HCT116 (cell line): ENCODE measurements at regions not wholly inside any gene's neighbourhood (a gene's known extent, or its start where the extent isn't known, plus 50 kb on each side); places are given as distances from the start of the nearest gene placed in this dataset.

Experiments
- ATAC-seq: fragments of 200-7000 bp; cut with Tn5 transposase; 2 replicates; pipeline ENCODE4 v1.9.1; 2020; ENCODE audit warnings: mild to moderate bottlenecking, moderate library complexity
- BruUV-seq: library from RNA; stranded (reverse); fragments of 400-500 nt; replicated peaks from 2 replicates; lab custom pipeline; 2021; lab: Mats Ljungman, UMichigan
- CTCF ChIA-PET: fragments of 300-600 bp; sonication (Branson Sonifier 250); formaldehyde crosslinking; loops from one replicate; lab custom pipeline; 2021; ENCODE audit warnings: antibody characterized with exemption; lab: Charles Lee
- POLR2A ChIA-PET: fragments of 300-600, 350-600 bp; sonication (Branson Sonifier 250); formaldehyde crosslinking; loops from one replicate; lab custom pipeline; 2021; ENCODE audit warnings: antibody characterized with exemption; lab: Charles Lee
- RAD21 ChIA-PET, 2 experiments: fragments of 300-600 bp; sonication (Branson Sonifier 250); formaldehyde crosslinking; loops; one replicate each; lab custom pipeline; 2023; ENCODE audit warnings: low total read pairs in 2 of 2; ENCODE audit not compliant: uncharacterized antibody in 2 of 2, unreplicated experiment in 2 of 2, low non-redundant PET in 1 of 2; lab: Charles Lee
- DNase-seq: peaks from one replicate; pipeline ENCODE4 v3.0.0-alpha.2; 2010; ENCODE audit warnings: low read depth, low spot score
- H2AFZ ChIP-seq: fragments of 200-600 bp; shearing (Covaris generic), sonication (generic); 2 replicates; pipeline ENCODE4 v1.6.1; 2017; ENCODE audit warnings: low read depth, mixed run types, mixed read lengths, antibody characterized with exemption, low read length; ENCODE audit not compliant: poor library complexity, severe bottlenecking
- H3K27ac ChIP-seq: 2 replicates; pipeline ENCODE4 v1.5.1; 2012; ENCODE audit warnings: low read depth, low read length
- H3K27me3 ChIP-seq: fragments of 200-600 bp; sonication (generic); 2 replicates; pipeline ENCODE4 v1.6.1; 2016; ENCODE audit warnings: mixed run types, low read length, mixed read lengths; ENCODE audit not compliant: insufficient read depth
- H3K36me3 ChIP-seq, 2 experiments: fragments of 200-500 bp in 1 of 2; fragments of 200-600 bp in 1 of 2; sonication (Bioruptor generic) in 1 of 2; sonication (generic) in 1 of 2; 2 replicates each; pipeline versions ENCODE4 v1.5.1 to v1.6.1; 2014 to 2016; ENCODE audit warnings: low read length in 2 of 2, inconsistent platforms in 1 of 2, mixed read lengths in 1 of 2, mixed run types in 1 of 2; ENCODE audit not compliant: insufficient read depth in 2 of 2, control insufficient read depth in 1 of 2
- H3K4me1 ChIP-seq, 2 experiments: fragments of 200-600 bp in 1 of 2; sonication (generic) in 1 of 2; 2 replicates each; pipeline versions ENCODE4 v1.5.1 to v1.6.1; 2012 to 2017; ENCODE audit warnings: low read length in 2 of 2, inconsistent platforms in 1 of 2, mild to moderate bottlenecking in 1 of 2, mixed read lengths in 1 of 2, mixed run types in 1 of 2, moderate library complexity in 1 of 2; ENCODE audit not compliant: insufficient read depth in 2 of 2, control insufficient read depth in 1 of 2
- H3K4me2 ChIP-seq: fragments of 200-600 bp; sonication (generic); 2 replicates; pipeline ENCODE4 v1.6.1; 2017; ENCODE audit warnings: mixed run types, low read length, mixed read lengths
- H3K4me3 ChIP-seq, 2 experiments: fragments of 200-600 bp in 1 of 2; sonication (generic) in 1 of 2; replicated peaks in 1 of 2; 2 replicates each; pipeline ENCODE4 v1.5.1; 2011 to 2016; ENCODE audit warnings: low read length in 2 of 2, control low read depth in 1 of 2, low read depth in 1 of 2, mild to moderate bottlenecking in 1 of 2, mixed read lengths in 1 of 2, mixed run types in 1 of 2
- H3K79me2 ChIP-seq: fragments of 200-600 bp; sonication (generic); 2 replicates; pipeline ENCODE4 v1.6.1; 2017; ENCODE audit warnings: mild to moderate bottlenecking, mixed run types, low read length, moderate library complexity, mixed read lengths; ENCODE audit not compliant: insufficient read depth
- H3K9ac ChIP-seq: fragments of 200-600 bp; sonication (generic); 2 replicates; pipeline ENCODE4 v1.6.1; 2016; ENCODE audit warnings: low read length, mixed read lengths
- H3K9me2 ChIP-seq: fragments of 200-600 bp; sonication (generic), shearing (Covaris generic); 2 replicates; pipeline ENCODE4 v1.6.1; 2017; ENCODE audit warnings: mixed run types, mild to moderate bottlenecking, moderate library complexity; ENCODE audit not compliant: insufficient read depth
- H3K9me3 ChIP-seq, 2 experiments: fragments of 200-500 bp in 1 of 2; fragments of 200-600 bp in 1 of 2; sonication (Bioruptor generic) in 1 of 2; sonication (generic) in 1 of 2; 2 replicates each; pipeline ENCODE4 v1.6.1; 2014 to 2017; ENCODE audit warnings: low read length in 2 of 2, mixed read lengths in 2 of 2, inconsistent platforms in 1 of 2, low read depth in 1 of 2, mild to moderate bottlenecking in 1 of 2, mixed run types in 1 of 2, moderate library complexity in 1 of 2; ENCODE audit not compliant: control insufficient read depth in 1 of 2, insufficient read depth in 1 of 2
- H4K20me1 ChIP-seq: fragments of 200-600 bp; sonication (generic), shearing (Covaris generic); 2 replicates; pipeline ENCODE4 v1.6.1; 2017; ENCODE audit warnings: mixed run types, mild to moderate bottlenecking, moderate library complexity; ENCODE audit not compliant: insufficient read depth
- CEBPB ChIP-seq: IDR thresholded peaks from 2 replicates; pipeline ENCODE4 v1.6.1; 2012; ENCODE audit warnings: low read depth
- EZH2phosphoT487 ChIP-seq: fragments of 200-600 bp; IDR thresholded peaks from 2 replicates; pipeline ENCODE4 v1.6.1; 2018; ENCODE audit warnings: antibody characterized with exemption, borderline replicate concordance
- POLR2AphosphoS5 ChIP-seq: IDR thresholded peaks from 2 replicates; pipeline ENCODE4 v1.6.1; 2011; ENCODE audit warnings: mild to moderate bottlenecking, low read depth, low read length, moderate library complexity
- RAD21 ChIP-seq: IDR thresholded peaks from 2 replicates; pipeline ENCODE4 v1.6.1; 2012; ENCODE audit warnings: low read depth, mild to moderate bottlenecking
- SIN3A ChIP-seq: IDR thresholded peaks from 2 replicates; pipeline ENCODE4 v1.6.1; 2012; ENCODE audit warnings: low read depth
- SRF ChIP-seq: IDR thresholded peaks from 2 replicates; pipeline ENCODE4 v1.6.1; 2012; ENCODE audit warnings: low read depth
- TCF7L2 ChIP-seq: IDR thresholded peaks from 2 replicates; pipeline ENCODE4 v1.7.0; 2011; ENCODE audit warnings: borderline replicate concordance, inconsistent platforms; ENCODE audit not compliant: insufficient read depth, insufficient read length; ENCODE audit errors: extremely low read depth
- ZFX ChIP-seq: fragments of 450-650 bp; IDR thresholded peaks from 2 replicates; pipeline ENCODE4 v1.6.1; 2017
- intact Hi-C: fragments of 100-400 bp; cut with micrococcal nuclease; formaldehyde crosslinking; loops from 2 replicates; pipeline ENCODE4 v1.10.0; 2022
- TF ChIP-seq, protein P1 (sequence below): IDR thresholded peaks from 2 replicates; pipeline ENCODE4 v1.6.1; 2012; ENCODE audit warnings: low read depth
- TF ChIP-seq, protein P2 (sequence below): IDR thresholded peaks from 2 replicates; pipeline ENCODE4 v1.6.1; 2012

DNA sequence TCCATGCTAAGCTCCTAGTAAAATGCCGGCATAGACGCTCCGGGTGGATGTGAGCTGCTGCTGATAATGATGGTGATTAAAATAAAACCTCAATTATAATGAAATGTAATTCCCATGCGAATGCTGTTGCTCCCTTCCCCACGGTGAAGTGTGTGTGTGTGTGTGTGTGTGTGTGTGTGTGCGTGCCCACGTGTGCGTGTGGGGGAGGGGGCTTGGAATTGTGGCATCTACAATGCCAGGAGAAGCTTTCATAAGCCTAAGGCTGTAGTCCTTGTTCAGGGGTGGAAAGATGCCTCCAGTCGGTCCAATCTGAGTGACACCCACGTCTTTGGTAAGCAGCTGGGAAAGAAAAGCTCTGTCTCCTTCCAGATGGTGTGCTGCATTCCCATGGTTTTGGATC, 137.9 kb downstream of the CDH26 start:
- Histone ChIP-seq H3K36me3 (no peaks in the 10 kb centered on the region), H3K9ac (no peak overlapping the region), H3K4me3 (no peak overlapping the region), H3K27me3 (peaks cover 5% of the 10 kb centered on the region; the same call in 1 of the 2 replicates), H3K79me2 (no peaks in the 10 kb centered on the region), H4K20me1 (no peaks in the 10 kb centered on the region), H3K27ac (no peak overlapping the region), H3K9me2 (no peaks in the 10 kb centered on the region), H2AFZ (no peak overlapping the region), H3K4me1 (no peaks in the 10 kb centered on the region), H3K4me2 (no peak overlapping the region), H3K9me3 (no peaks in the 10 kb centered on the region)
- intact Hi-C loops, result no loop called here
- ChIA-PET RAD21 (no interaction called here), CTCF (no interaction called here), POLR2A (no interaction called here)
- TF ChIP-seq EZH2phosphoT487 (no peak), SIN3A (no peak), ZFX (no peak), CEBPB (no peak), SRF (no peak), RAD21 (no peak), POLR2AphosphoS5 (no peak), TCF7L2 (no peak)
- TF ChIP-seq, protein P1, sequence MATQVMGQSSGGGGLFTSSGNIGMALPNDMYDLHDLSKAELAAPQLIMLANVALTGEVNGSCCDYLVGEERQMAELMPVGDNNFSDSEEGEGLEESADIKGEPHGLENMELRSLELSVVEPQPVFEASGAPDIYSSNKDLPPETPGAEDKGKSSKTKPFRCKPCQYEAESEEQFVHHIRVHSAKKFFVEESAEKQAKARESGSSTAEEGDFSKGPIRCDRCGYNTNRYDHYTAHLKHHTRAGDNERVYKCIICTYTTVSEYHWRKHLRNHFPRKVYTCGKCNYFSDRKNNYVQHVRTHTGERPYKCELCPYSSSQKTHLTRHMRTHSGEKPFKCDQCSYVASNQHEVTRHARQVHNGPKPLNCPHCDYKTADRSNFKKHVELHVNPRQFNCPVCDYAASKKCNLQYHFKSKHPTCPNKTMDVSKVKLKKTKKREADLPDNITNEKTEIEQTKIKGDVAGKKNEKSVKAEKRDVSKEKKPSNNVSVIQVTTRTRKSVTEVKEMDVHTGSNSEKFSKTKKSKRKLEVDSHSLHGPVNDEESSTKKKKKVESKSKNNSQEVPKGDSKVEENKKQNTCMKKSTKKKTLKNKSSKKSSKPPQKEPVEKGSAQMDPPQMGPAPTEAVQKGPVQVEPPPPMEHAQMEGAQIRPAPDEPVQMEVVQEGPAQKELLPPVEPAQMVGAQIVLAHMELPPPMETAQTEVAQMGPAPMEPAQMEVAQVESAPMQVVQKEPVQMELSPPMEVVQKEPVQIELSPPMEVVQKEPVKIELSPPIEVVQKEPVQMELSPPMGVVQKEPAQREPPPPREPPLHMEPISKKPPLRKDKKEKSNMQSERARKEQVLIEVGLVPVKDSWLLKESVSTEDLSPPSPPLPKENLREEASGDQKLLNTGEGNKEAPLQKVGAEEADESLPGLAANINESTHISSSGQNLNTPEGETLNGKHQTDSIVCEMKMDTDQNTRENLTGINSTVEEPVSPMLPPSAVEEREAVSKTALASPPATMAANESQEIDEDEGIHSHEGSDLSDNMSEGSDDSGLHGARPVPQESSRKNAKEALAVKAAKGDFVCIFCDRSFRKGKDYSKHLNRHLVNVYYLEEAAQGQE, result no peak
- TF ChIP-seq, protein P2, sequence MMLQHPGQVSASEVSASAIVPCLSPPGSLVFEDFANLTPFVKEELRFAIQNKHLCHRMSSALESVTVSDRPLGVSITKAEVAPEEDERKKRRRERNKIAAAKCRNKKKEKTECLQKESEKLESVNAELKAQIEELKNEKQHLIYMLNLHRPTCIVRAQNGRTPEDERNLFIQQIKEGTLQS, result no peak
- no TSS peak for BruUV-seq
- ATAC-seq (no peak), DNase-seq (no peak)
